Suprapubic skin (tissue), 3 donors: ENCODE measurements at regions not wholly inside any gene's neighbourhood (a gene's known extent, or its start where the extent isn't known, plus 50 kb on each side); places are given as distances from the start of the nearest gene placed in this dataset.

Experiments
- POLR2A ChIP-seq, 2 donors: fragments of 450-650 bp; IDR thresholded peaks; one replicate each; pipeline ENCODE4 v1.6.1; 2017; ENCODE audit warnings: antibody characterized with exemption in 2 of 2, mild to moderate bottlenecking in 2 of 2, moderate library complexity in 2 of 2
- TF ChIP-seq, protein P1 (sequence below), 2 donors: fragments of 200-600 bp in 1 of 2; fragments of 450-650 bp in 1 of 2; sonication (generic) in 1 of 2; IDR thresholded peaks; one replicate each; pipeline ENCODE4 v1.5.1; 2016 to 2019; ENCODE audit warnings: antibody characterized with exemption in 2 of 2, mild to moderate bottlenecking in 1 of 2, moderate library complexity in 1 of 2

- TF ChIP-seq POLR2A (IDR thresholded peaks at IDR 0.05), result no peak
- TF ChIP-seq, protein P1, sequence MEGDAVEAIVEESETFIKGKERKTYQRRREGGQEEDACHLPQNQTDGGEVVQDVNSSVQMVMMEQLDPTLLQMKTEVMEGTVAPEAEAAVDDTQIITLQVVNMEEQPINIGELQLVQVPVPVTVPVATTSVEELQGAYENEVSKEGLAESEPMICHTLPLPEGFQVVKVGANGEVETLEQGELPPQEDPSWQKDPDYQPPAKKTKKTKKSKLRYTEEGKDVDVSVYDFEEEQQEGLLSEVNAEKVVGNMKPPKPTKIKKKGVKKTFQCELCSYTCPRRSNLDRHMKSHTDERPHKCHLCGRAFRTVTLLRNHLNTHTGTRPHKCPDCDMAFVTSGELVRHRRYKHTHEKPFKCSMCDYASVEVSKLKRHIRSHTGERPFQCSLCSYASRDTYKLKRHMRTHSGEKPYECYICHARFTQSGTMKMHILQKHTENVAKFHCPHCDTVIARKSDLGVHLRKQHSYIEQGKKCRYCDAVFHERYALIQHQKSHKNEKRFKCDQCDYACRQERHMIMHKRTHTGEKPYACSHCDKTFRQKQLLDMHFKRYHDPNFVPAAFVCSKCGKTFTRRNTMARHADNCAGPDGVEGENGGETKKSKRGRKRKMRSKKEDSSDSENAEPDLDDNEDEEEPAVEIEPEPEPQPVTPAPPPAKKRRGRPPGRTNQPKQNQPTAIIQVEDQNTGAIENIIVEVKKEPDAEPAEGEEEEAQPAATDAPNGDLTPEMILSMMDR (IDR thresholded peaks at IDR 0.05), result no peak
Measured at GRCh38 chr14:25833341-25834126, 764.3 kb downstream of the NOVA1 start.
